HG02610 (cell line): ENCODE measurements at regions not wholly inside any gene's neighbourhood (a gene's known extent, or its start where the extent isn't known, plus 50 kb on each side); places are given as distances from the start of the nearest gene placed in this dataset.
"Not testable (repeated sequence)": the region's sequence is repeated elsewhere in the genome, so short reads cannot be mapped to it uniquely, and the experiment has no call there.

ENCODE experiments used
- ATAC-seq: cut with Tn5 transposase; IDR thresholded peaks from one replicate; pipeline ENCODE4 v1.9.1; 2021; ENCODE audit warnings: mild to moderate bottlenecking, moderate library complexity; ENCODE audit not compliant: unreplicated experiment

DNA sequence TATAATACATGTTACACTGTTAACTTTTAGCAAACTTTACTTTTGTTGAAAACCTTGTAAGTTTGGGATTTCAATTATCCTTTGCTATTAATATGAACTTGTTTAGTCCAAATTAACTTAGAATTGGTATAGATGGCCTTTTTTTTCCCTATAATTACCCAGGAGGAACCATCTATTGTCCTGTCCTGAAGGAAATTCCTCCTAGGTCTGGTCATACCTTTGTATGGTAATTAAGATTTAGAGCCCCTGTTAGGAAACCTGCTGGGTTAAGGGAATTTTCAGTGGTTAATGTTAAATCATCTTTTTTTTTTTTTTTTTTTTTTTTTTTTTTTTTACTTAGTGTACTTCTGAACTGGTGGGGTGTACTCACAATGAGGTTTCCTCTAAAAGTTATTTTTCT lies 2159.8 kb downstream of the TP53TG3F start:
- not testable (repeated sequence) for ATAC-seq

DNA sequence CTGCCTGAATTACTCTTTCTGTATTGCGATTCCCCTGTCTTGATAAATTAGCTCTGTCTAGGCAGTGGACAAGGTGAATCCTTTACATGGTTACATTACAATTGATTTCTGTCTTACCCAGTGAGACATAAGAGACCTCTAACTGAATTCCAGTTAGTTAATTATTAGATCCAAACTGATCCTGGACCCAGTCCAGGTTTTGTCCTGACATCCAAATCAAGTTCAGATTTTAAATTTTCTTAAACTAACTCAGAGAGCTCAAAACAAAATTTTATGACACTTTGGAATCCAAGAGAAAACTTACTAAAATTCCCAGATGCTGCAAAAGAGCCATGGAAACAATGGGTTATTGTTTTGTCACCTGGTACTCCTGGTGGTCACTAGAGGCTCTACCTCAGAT lies 2166.6 kb downstream of the TP53TG3F start:
- no peak for ATAC-seq

DNA sequence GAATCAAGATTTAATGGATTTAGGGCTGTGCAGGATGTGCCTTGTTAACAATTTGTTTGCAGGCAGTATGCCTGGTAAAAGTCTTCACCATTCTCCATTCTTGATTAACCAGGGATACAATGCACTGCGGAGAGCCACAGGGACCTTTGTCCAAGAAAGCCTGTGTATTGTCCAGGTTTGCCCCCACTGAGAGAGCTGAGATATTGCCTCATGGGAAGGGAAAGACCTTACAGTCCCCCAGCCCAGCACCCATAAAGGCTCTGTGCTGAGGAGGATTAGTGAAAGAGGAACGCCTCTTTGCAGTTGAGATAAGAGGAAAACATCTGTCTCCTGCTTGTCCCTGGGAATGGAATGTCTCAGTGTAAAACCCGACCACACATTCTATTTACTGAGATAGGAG lies 2169.6 kb downstream of the TP53TG3F start:
- no peak for ATAC-seq

DNA sequence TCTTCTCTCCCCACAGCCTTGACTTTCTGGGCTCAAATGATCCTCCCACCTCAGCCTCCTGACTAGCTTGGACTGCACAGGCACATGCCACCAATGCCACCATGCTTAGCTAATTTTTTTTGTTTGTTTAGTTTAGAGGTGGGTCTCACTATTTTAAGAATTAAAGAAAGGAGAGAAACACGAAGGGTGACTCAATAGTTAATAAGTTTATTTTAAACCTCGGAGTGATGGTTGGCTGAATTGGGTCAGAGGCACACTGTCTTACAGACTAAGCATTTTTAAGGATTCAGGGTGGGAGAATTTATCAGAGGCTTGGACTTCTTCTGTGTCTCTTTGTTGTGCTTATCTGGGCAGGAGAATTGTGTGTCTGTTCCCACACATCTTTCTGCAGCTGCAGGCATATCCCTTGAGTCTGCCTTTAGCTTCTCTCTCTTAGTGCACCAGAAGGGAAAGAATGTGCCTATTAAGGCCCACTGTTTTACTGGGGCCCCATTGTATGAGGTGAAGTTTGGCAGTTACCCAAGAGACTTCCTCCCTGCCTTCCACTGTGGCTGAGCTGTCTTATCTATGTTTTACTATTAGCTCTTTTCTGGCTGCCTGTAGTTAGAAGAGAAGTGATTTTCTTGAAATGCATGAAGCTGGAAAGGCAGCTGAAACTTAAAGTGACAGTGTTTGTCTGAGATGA lies 2172.0 kb downstream of the TP53TG3F start:
- no peak for ATAC-seq

DNA sequence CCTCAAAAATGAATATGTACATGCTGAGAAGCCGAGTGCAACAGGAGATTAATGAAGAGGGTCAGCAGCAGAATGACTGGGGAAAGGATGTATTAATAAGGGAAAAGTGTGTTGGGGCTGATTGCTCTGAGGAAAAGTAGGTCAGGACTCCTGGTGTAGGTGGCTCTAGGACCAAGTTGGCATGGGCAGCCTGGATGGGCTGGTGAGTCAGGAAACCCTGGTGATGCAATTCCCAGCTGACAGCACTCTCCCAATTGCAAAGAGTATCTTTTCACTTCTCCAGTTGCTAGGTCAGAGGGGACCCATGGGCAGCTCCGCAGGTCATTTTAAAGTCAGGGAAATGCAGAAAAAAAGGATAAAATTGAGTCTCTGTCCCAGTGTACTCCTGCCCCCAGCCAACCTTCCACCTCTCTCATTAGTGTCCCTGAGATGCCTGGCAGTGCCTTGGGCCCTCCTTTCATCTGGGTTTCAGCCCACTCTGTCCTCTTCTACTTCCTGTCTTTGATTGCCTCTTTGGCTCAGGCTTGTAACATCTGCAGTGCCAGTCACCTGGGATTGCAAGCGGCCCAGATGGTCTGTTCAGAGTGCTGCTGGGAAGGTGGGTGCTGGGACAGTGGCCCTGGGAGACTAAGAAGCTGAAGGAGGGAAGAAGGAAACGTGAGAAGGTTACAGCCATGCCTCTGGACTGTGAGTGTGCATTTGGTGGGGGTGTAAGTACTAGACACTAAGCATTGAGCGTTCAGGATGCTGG lies 2177.2 kb downstream of the TP53TG3F start:
- ATAC-seq, result no peak

DNA sequence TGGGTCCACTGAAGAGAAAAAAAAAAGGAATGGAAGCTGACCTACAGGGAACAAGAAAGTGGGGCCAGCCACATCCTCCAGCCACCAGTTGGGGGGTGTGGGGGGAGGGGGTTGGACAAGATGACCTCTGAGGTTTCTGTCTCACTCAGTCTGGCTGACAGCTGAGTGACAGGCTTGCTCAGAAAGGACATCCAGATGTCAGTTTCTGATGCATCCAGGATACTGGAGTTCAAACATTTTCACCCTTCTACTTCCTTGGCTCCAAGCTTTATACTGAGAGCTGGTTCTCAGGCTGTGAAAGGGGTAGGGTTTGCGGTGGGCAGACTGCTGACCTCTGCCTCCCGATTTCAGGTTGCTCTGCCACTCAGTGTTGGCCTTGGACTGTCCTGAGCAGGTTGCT lies 2178.3 kb downstream of the TP53TG3F start:
- ATAC-seq, result no peak

DNA sequence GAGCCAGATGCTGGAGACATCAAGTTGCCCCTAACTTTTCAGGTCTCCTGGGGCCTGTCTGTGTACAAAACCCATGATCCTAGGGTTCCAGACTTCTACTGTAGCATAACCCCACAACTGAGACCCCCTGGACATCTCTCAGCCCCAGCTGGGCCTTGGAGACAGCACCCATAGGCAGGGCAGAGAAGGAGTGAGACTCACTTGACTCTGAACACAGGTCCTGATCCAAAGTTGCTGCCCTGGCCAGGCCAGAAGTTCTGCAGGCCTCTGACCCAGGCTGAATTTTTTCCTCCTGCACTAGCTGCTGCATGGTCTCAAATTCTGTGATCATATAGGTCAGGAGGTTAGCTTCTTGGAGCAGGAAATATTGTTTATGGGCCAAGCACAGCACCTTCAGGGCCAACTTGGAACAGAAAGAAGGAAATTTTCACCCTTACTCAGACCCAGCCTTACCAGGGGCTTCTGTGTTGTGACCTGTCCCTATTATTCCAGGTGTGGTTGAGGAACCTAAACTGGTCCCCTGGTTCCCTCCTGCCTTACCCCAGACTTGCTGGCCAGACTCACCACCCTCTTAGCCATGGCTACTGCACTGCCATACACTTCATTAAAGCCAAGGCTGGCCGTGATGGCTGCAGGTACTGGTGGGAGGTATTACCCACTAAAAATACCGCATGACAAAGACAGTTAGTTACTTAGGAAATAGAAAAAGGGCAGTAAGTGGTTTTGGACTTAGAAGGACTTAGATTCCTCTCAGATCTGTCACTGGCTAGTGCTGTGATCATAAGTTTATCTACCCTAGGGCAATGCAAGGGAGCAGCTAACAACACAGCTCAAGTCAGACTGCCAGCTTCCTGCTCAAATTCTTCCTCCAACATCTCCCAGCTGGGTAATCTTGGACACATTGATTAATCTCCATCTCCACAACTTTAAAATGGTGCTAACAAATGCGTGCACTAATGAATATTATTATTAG lies 2180.1 kb downstream of the TP53TG3F start:
- ATAC-seq, result no peak

DNA sequence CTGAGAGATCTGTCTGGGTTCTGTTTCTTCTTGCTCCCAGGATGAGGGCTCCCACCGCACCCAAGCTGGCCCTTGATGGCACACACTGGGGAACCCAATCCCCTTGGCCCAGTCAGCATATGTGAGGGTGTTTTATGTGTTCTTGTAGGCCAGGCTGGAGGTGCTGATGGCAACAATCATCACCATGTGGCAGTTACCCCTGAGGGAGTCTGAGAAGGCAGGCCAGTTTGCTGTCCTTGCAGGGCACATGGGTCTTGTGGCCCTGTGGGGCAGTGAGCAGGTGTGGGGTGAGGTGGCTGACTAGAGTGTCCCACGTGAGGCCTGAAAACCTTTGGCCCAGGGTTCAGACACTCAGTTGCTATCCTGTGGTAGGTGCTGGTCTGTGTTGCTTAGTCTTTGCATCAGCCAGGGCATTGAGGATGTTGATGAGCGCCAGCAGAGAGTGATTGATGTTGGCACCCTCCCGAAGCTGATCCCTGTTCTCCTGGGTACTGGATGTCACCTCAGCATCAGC lies 2183.0 kb downstream of the TP53TG3F start:
- no peak for ATAC-seq

DNA sequence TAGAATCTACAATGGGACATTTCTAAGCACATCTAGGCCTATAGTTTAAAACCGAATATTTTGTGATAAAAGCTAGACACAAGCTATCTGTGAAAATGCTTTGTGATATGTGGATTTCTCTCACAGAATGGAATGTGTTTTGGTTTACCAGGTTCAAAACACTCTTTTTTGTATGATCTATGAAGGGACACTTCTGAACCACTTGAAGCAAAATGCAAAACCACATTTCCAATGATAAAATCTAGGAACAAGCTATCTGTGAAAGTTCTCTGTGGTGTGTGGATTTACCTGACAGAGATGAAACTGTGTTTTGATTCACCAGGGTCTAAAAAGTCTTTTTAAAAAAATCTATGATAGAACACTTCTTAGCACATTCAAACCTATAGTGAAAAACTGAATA lies 2192.4 kb downstream of the TP53TG3F start:
- no peak for ATAC-seq

DNA sequence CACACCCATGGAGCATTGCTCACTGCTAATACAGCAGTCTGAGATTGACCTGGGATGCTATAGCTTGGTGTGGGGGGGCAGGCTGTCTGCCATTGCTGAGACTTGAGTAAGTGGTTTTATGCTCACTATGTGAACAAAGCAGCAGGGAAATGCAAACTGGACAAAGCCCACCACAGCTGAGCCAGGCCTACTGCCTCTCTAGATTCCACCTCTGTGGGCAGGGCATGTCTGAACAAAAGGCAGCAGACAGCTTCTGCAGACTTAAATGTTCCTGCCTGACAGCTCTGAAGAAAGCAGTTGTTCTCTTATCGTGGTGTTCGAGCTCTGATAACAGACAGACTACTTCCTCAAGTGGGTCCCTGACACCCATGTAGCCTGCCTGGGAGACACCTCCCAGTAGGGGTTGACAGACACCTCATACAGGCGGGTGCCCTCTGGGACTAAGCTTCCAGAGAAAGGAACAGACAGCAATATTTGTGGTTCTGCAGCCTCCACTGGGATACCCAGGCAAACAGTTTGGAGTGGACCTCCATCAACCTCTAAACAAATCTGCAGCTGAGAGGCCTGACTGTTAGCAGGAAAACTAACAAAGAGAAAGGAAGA lies 2204.8 kb downstream of the TP53TG3F start:
- ATAC-seq, result no peak

DNA sequence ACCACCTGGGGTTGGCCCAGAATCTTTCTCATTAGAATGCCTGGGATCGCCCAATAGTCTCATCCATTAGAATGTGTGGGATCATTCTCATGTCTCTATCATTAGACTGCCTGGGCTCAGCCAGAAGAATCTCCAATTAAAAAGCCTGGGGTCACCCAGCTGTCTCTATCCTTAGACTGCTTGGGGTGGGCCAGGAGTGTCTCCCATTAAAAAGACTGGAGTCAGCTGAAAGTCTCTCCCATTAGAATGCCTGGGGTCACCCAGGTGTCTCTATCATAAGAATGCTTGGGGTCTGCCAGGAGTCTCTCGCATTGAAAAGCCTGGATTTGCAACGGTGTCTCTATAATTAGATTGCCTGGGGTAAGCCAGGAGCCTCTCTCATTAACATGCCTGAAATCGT lies 2225.7 kb downstream of the TP53TG3F start:
- no peak for ATAC-seq

DNA sequence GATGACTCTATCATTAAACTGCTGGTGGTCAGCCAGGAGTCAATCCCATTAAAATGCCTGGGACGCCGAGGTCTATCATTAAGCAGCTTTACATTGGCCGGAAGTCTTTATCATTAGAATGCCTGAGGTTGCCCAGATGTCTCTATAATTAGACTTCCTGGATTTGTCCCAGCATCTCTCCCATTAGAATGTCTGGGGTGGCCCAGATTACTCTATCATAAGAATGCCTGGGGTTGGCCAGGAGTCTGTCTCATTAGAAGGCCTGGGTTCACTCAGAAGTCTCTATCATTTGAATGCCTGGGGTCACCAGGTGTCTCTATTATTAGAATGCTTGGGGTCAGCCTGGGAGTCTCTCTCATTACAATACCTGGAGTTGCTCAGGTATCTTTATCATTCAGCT lies 2227.2 kb downstream of the TP53TG3F start:
- no peak for ATAC-seq

DNA sequence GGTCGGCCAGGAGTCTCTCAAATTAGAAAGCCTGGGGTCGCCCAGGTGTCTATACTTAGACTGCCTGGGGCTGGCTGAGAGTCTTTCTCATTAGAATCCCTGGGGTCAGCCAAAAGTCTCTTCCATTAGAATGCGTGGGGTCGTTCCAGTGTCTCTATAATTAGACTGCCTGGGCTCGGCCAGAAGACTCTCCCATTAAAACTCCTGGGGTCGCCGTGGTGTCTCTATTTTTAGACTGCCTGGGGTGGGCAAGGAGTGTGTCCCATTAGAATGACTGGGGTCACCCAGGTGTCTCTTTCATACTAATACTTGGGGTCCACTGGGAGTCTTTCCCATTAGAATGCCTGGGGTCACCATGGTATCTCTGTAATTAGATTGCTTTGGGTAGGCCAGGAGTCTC lies 2227.7 kb downstream of the TP53TG3F start:
- ATAC-seq, result no peak

DNA sequence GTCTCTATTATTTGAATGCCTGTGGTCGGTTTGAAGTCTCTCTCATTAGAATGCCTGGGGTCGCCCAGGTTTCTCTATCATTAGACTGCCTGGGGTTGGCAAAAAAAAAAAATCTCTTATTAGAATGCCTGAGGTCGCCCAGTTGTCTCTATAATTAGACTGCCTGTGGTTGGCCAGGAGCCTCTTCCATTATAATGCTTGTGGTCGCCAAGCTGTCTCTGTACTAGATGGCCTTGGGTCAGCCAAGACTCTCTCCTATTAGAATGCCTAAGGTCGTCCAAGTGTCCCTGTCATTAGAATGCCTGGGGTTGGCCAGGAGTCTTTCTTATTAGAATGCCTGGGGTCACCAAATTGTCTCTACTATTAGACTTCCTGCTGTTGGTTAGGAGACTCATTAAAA lies 2228.4 kb downstream of the TP53TG3F start:
- ATAC-seq, result no peak

DNA sequence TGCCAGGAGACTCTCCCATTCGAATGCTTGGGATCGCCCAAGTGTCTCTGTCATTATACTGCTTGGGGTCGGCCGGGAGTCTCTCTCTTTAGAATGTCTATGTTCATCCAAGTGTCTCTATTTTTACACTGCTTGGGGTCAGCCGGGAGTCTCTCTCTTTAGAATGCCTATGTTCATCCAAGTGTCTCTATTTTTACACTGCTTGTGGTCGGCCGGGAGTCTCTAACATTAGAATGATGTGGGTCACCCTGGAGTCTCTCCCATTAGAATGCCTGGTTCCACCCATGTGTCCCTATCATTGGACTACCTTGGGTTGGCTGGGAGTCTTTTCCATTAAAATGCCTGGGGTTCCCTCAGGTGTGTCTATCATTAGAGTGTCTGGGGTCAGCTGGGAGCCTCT lies 2230.4 kb downstream of the TP53TG3F start:
- ATAC-seq, result no peak

DNA sequence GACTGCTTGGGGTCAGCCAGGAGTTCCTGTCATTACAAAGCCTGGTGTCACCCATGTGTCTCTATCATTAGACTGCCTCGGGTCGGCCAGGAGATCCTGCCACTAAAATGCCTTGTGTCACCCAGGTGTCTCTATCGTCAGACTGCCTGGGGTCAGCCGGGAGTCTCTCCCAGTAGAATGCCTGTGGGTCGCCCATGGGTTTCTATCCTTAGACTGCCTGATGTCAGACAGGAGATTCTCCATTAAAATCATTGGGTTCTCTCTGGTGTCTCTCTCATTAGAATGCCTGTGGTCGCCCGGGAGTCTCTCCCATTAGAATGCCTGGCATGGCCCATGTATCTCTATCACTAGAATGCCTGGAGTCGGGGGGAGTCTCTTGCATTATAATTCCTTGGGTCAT lies 2231.0 kb downstream of the TP53TG3F start:
- ATAC-seq, result no peak

DNA sequence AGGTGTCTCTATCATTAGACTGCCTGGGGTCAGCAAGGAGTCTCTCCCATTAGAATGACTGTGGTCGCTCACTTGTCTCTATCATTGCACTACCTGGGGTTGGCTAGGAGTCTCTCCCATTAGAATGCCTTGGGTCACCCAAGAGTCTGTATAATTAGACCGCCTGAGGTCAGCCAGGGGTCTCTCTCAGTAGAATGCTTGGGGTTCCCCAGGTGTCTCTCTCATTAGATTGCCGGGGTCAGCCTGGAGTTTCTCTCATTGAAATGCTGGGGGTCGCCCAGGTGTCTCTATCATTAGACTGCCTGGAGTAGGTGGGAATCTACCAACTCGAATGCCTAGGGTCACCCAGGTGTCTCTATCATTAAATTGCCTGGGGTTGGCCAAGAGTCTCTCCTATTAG lies 2231.6 kb downstream of the TP53TG3F start:
- no peak for ATAC-seq

DNA sequence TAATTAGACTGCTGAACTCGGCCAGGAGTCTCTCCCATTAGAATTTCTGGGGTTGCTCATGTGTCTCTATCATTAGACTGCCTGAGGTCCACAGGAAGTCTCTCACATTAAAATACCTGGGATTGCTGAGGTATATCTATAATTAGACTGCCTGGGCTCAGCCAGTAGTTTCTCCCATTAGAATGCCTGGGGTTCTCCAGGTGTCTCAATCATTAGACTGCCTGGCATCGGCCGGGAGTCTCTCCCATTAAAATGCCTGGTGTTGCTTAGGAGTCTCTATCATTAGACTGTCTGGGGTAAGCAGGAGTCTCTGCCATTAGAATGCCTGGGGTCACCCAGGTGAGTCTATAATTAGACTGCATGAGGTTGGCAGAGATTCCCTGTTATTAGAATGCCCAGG lies 2233.4 kb downstream of the TP53TG3F start:
- ATAC-seq, result no peak

DNA sequence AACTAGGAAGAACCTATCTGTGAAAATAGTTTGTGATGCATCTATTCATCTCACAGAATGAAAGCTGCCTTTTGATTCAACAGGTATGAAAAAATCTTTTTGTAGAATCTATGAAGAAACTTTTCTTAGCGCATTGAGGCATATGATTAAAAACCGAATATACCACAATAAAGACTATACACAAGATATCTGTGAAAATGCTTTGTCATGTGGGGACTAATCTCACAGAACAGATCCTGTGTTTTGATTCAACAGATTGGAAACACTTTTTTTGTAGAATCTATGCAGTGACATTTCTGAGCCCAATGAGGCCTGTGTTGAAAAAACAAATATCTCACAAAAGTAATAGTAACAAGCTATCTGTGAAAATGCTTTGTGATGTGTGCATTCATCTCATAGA lies 2247.5 kb downstream of the TP53TG3F start:
- ATAC-seq, result no peak

DNA sequence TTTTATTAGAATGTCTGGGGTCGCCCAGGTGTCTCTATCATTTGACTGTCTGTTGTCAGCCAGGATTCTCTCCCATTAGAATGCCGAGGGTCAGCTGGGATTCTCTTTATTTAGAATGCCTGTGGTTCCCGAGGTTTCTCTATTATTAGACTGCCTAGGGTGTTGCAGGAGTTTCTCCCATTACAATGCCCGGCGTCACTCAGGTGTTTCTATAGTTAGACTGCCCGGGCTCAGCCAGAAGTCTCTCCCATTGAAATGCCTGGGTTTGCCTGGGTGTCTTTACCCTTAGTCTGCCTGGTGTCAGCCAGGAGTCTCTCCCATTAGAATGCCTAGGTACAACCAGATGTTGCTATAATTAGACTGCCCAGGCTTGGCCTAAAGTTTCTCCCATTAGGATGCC lies 2252.0 kb downstream of the TP53TG3F start:
- no peak for ATAC-seq

DNA sequence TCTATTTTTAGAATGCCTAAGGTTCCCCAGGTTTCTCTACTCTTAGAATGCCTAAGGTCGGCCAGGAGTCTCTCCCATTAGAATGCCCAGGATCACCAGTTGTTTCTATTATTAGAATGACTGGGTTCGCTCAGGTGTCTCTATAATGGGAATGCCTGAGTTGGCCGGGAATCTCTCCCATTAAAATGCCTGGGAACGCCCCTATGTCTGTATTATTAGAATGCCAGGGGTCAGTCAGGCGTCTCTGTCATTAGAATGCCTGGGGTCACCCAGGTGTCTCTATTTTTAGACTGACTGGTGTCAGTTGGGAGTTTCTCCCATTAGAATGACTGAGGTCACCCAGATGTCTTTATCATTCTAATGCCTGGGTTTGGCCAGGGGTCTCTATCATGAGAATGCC lies 2252.5 kb downstream of the TP53TG3F start:
- ATAC-seq, result no peak
